BLaER1 treated with 17β-estradiol and CSF1 and Interleukin-3, amounts not matched to agents 10 nM and 100 nM (cell line): ENCODE measurements at regions not wholly inside any gene's neighbourhood (a gene's known extent, or its start where the extent isn't known, plus 50 kb on each side); places are given as distances from the start of the nearest gene placed in this dataset.

ENCODE experiments used
- H3K27ac ChIP-seq, 11 experiments: shearing (Covaris generic); formaldehyde crosslinking; 2 replicates each; pipeline ENCODE4 v1.8.1; 2022
- H3K27me3 ChIP-seq, 11 experiments: shearing (Covaris generic); formaldehyde crosslinking; 2 replicates each; pipeline ENCODE4 v1.8.1; 2022
- H3K36me3 ChIP-seq, 11 experiments: shearing (Covaris generic); formaldehyde crosslinking; 2 replicates each; pipeline ENCODE4 v1.8.1; 2022
- H3K4me1 ChIP-seq, 10 experiments: shearing (Covaris generic); formaldehyde crosslinking; 2 replicates each; pipeline ENCODE4 v1.8.1; 2022
- H3K4me2 ChIP-seq, 11 experiments: shearing (Covaris generic); formaldehyde crosslinking; 2 replicates each; pipeline ENCODE4 v1.8.1; 2022
- H3K4me3 ChIP-seq, 10 experiments: shearing (Covaris generic); formaldehyde crosslinking; 2 replicates each; pipeline ENCODE4 v1.8.1; 2022
- H3K9ac ChIP-seq, 11 experiments: shearing (Covaris generic); formaldehyde crosslinking; 2 replicates each; pipeline ENCODE4 v1.8.1; 2022
- H3K9me3 ChIP-seq, 11 experiments: shearing (Covaris generic); formaldehyde crosslinking; replicated peaks in 1 of 11; 2 replicates each; pipeline ENCODE4 v1.8.1; 2022
- H4K20me1 ChIP-seq, 11 experiments: shearing (Covaris generic); formaldehyde crosslinking; 2 replicates each; pipeline ENCODE4 v1.8.1; 2022
- Cebpa-rat ChIP-seq, 11 experiments: shearing (Covaris generic); IDR thresholded peaks; 2 replicates each; pipeline ENCODE4 v1.8.1; 2022

- Histone ChIP-seq H3K4me1 (no peaks in the 10 kb centered on the region), H3K27ac (no peak overlapping the region), H3K36me3 (no peaks in the 10 kb centered on the region), H4K20me1 (no peaks in the 10 kb centered on the region), H3K9ac (no peak overlapping the region), H3K4me2 (no peak overlapping the region), H3K9me3 (no peaks in the 10 kb centered on the region), H3K4me3 (no peak overlapping the region), H3K27me3 (no peaks in the 10 kb centered on the region)
- no peak for TF ChIP-seq Cebpa-rat (IDR thresholded peaks at IDR 0.05)
Measured at GRCh38 chr4:57280481-57280880, 170.3 kb upstream of the IGFBP7 start.

- Histone ChIP-seq H3K9me3 (no peaks in the 10 kb centered on the region), H3K4me2 (no peak overlapping the region), H3K4me3 (no peak overlapping the region), H3K27me3 (no peaks in the 10 kb centered on the region), H3K36me3 (no peaks in the 10 kb centered on the region), H3K4me1 (no peaks in the 10 kb centered on the region), H4K20me1 (no peaks in the 10 kb centered on the region), H3K9ac (no peak overlapping the region), H3K27ac (no peak overlapping the region)
- no peak for TF ChIP-seq Cebpa-rat (IDR thresholded peaks at IDR 0.05)
Measured at GRCh38 chr4:57278780-57279179, 168.6 kb upstream of the IGFBP7 start.

GRCh38 chr4:57274082-57274481 lies 163.9 kb upstream of the IGFBP7 start:
- no peaks in the 10 kb centered on the region for H3K4me1 ChIP-seq
- H3K27ac ChIP-seq = no peak overlapping the region
- no peaks in the 10 kb centered on the region for H3K27me3 ChIP-seq
- H3K9me3 ChIP-seq = no peaks in the 10 kb centered on the region
- H3K36me3 ChIP-seq = no peaks in the 10 kb centered on the region
- H3K9ac ChIP-seq = no peak overlapping the region
- no peaks in the 10 kb centered on the region for H4K20me1 ChIP-seq
- no peak overlapping the region for H3K4me3 ChIP-seq
- no peak for TF ChIP-seq Cebpa-rat (IDR thresholded peaks at IDR 0.05)
- no peak overlapping the region for H3K4me2 ChIP-seq

- no peak overlapping the region for H3K4me3 ChIP-seq
- H3K9me3 ChIP-seq = no peaks in the 10 kb centered on the region
- no peak for TF ChIP-seq Cebpa-rat (IDR thresholded peaks at IDR 0.05)
- H3K27ac ChIP-seq = no peak overlapping the region
- no peaks in the 10 kb centered on the region for H4K20me1 ChIP-seq
- no peaks in the 10 kb centered on the region for H3K36me3 ChIP-seq
- H3K27me3 ChIP-seq = no peaks in the 10 kb centered on the region
- no peak overlapping the region for H3K4me2 ChIP-seq
- no peak overlapping the region for H3K9ac ChIP-seq
- no peaks in the 10 kb centered on the region for H3K4me1 ChIP-seq
Measured at GRCh38 chr4:57270346-57270745, 160.2 kb upstream of the IGFBP7 start.

GRCh38 chr4:57265831-57266582 lies 155.8 kb upstream of the IGFBP7 start:
- TF ChIP-seq Cebpa-rat (IDR thresholded peaks at IDR 0.05) = no peak

GRCh38 chr4:57254754-57255153 lies 144.6 kb upstream of the IGFBP7 start:
- H3K4me3 ChIP-seq = no peak overlapping the region
- no peaks in the 10 kb centered on the region for H4K20me1 ChIP-seq
- H3K27me3 ChIP-seq = no peaks in the 10 kb centered on the region
- no peaks in the 10 kb centered on the region for H3K4me1 ChIP-seq
- no peak for TF ChIP-seq Cebpa-rat (IDR thresholded peaks at IDR 0.05)
- H3K36me3 ChIP-seq = no peaks in the 10 kb centered on the region
- H3K27ac ChIP-seq = no peak overlapping the region
- H3K4me2 ChIP-seq = no peak overlapping the region
- no peak overlapping the region for H3K9ac ChIP-seq
- H3K9me3 ChIP-seq = no peaks in the 10 kb centered on the region

More at GRCh38 chr4:57265831-57266582, 155.8 kb upstream of the IGFBP7 start:
- no peak overlapping the region for H3K9ac ChIP-seq
- no peak overlapping the region for H3K27ac ChIP-seq
- H3K27me3 ChIP-seq = no peaks in the 10 kb centered on the region
- no peak overlapping the region for H3K4me3 ChIP-seq
- H3K4me1 ChIP-seq = no peaks in the 10 kb centered on the region
- H3K9me3 ChIP-seq = 0 out of 22 replicates have a peak, but pooled peaks cover 0 to 12% (median 0%) of the 10 kb centered on the region in 11 experiments
- H4K20me1 ChIP-seq = no peaks in the 10 kb centered on the region
- H3K4me2 ChIP-seq = no peak overlapping the region
- no peaks in the 10 kb centered on the region for H3K36me3 ChIP-seq

- Histone ChIP-seq H3K9ac (no peak overlapping the region), H3K36me3 (no peaks in the 10 kb centered on the region), H4K20me1 (no peaks in the 10 kb centered on the region), H3K4me1 (no peaks in the 10 kb centered on the region), H3K4me3 (no peak overlapping the region), H3K9me3 (peaks cover 0 to 5% (median 0%) of the 10 kb centered on the region in 11 experiments; a peak in 1 of 22 replicates), H3K27ac (no peak overlapping the region), H3K4me2 (no peak overlapping the region), H3K27me3 (no peaks in the 10 kb centered on the region)
- TF ChIP-seq Cebpa-rat (IDR thresholded peaks at IDR 0.05) = no peak
Measured at GRCh38 chr4:57249083-57249482, 138.9 kb upstream of the IGFBP7 start.

- Histone ChIP-seq H3K36me3 (no peaks in the 10 kb centered on the region), H3K4me2 (no peak overlapping the region), H3K27ac (no peak overlapping the region), H3K4me1 (no peaks in the 10 kb centered on the region), H3K4me3 (no peak overlapping the region), H4K20me1 (no peaks in the 10 kb centered on the region), H3K9me3 (peaks cover 0 to 5% (median 0%) of the 10 kb centered on the region in 11 experiments; a peak in 1 of 22 replicates), H3K9ac (no peak overlapping the region), H3K27me3 (no peaks in the 10 kb centered on the region)
- TF ChIP-seq Cebpa-rat (IDR thresholded peaks at IDR 0.05) = no peak
Measured at GRCh38 chr4:57243076-57243475, 132.9 kb upstream of the IGFBP7 start.

GRCh38 chr4:57234252-57234775 lies 124.1 kb upstream of the IGFBP7 start:
- H3K4me1 ChIP-seq = no peaks in the 10 kb centered on the region
- no peak overlapping the region for H3K27ac ChIP-seq
- H3K27me3 ChIP-seq = no peaks in the 10 kb centered on the region
- no peaks in the 10 kb centered on the region for H4K20me1 ChIP-seq
- H3K36me3 ChIP-seq = no peaks in the 10 kb centered on the region
- H3K9ac ChIP-seq = no peak overlapping the region
- H3K9me3 ChIP-seq = peaks cover 0 to 8% (median 0%) of the 10 kb centered on the region in 11 experiments; a peak in 1 of 22 replicates
- H3K4me2 ChIP-seq = no peak overlapping the region
- no peak overlapping the region for H3K4me3 ChIP-seq
- TF ChIP-seq Cebpa-rat (IDR thresholded peaks at IDR 0.05) = no peak

GRCh38 chr4:57233386-57233785 lies 123.2 kb upstream of the IGFBP7 start:
- no peaks in the 10 kb centered on the region for H3K27me3 ChIP-seq
- H3K4me2 ChIP-seq = no peak overlapping the region
- peaks cover 0 to 8% (median 0%) of the 10 kb centered on the region in 11 experiments; a peak in 1 of 22 replicates for H3K9me3 ChIP-seq
- TF ChIP-seq Cebpa-rat (IDR thresholded peaks at IDR 0.05) = no peak
- no peak overlapping the region for H3K9ac ChIP-seq
- no peaks in the 10 kb centered on the region for H3K4me1 ChIP-seq
- H3K27ac ChIP-seq = no peak overlapping the region
- no peaks in the 10 kb centered on the region for H4K20me1 ChIP-seq
- H3K4me3 ChIP-seq = no peak overlapping the region
- no peaks in the 10 kb centered on the region for H3K36me3 ChIP-seq
